Thoracic aorta (tissue), 2 donors: ENCODE measurements at regions not wholly inside any gene's neighbourhood (a gene's known extent, or its start where the extent isn't known, plus 50 kb on each side); places are given as distances from the start of the nearest gene placed in this dataset.

Experiments
- ATAC-seq: fragments of 150-250 bp; one replicate; pipeline ENCODE4 v1.8.0; 2017; ENCODE audit warnings: low read depth; ENCODE audit not compliant: insufficient number of reproducible peaks, low FRiP score
- DNase-seq: peaks from one replicate; pipeline ENCODE4 v3.0.0-alpha.2; 2020; ENCODE audit warnings: low spot score
- H3K27ac ChIP-seq, 2 donors: fragments of 200-600 bp; sonication (generic); 1 replicate in 1 of 2; 2 replicates in 1 of 2; pipeline ENCODE4 v1.5.1; 2016; ENCODE audit warnings: mild to moderate bottlenecking in 2 of 2, moderate library complexity in 2 of 2
- H3K27me3 ChIP-seq: fragments of 200-600 bp; sonication (generic); replicated peaks from 2 replicates; pipeline ENCODE4 v1.6.0; 2016; ENCODE audit warnings: mild to moderate bottlenecking; ENCODE audit not compliant: insufficient read depth
- H3K36me3 ChIP-seq: fragments of 200-600 bp; sonication (generic); one replicate; pipeline ENCODE4 v1.5.1; 2016
- H3K4me1 ChIP-seq, 2 donors: fragments of 200-600 bp; sonication (generic); 1 replicate in 1 of 2; 2 replicates in 1 of 2; pipeline versions ENCODE4 v1.5.1 to v1.6.0; 2016; ENCODE audit warnings: low read depth in 2 of 2, mild to moderate bottlenecking in 1 of 2; ENCODE audit not compliant: control insufficient read depth in 1 of 2
- H3K4me3 ChIP-seq: fragments of 200-600 bp; sonication (generic); 2 replicates; pipeline ENCODE4 v1.5.1; 2016; ENCODE audit warnings: mild to moderate bottlenecking
- H3K9me3 ChIP-seq: fragments of 200-600 bp; sonication (generic); 2 replicates; pipeline ENCODE4 v1.5.1; 2016
- TF ChIP-seq, protein P1 (sequence below): fragments of 200-600 bp; sonication (generic); IDR thresholded peaks from one replicate; pipeline ENCODE4 v1.5.1; 2019; ENCODE audit warnings: antibody characterized with exemption

DNA sequence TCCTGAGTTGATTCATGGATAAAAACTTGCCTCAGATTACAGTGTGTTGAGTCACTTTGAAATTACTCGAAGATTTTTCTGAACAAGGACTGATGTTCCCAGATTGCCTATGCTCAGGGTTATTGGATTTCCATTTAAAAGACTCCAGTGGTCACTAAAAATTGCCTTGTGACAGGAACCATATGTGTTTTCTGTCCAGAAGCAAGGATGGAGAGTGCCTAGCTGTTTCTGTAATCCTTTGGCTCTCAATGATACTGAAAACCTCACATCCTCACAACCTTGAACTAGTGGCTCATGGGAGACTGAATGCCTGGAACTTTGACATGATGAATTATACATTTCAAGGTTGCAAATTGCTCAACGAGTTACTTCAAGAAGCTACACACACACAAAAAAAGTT, 1271.8 kb downstream of the BRINP3 start:
- no peaks in the 10 kb centered on the region for H3K9me3 ChIP-seq
- H3K4me3 ChIP-seq, result no peak overlapping the region
- H3K36me3 ChIP-seq, result no peaks in the 10 kb centered on the region
- no peak overlapping the region for H3K27ac ChIP-seq
- TF ChIP-seq, protein P1, sequence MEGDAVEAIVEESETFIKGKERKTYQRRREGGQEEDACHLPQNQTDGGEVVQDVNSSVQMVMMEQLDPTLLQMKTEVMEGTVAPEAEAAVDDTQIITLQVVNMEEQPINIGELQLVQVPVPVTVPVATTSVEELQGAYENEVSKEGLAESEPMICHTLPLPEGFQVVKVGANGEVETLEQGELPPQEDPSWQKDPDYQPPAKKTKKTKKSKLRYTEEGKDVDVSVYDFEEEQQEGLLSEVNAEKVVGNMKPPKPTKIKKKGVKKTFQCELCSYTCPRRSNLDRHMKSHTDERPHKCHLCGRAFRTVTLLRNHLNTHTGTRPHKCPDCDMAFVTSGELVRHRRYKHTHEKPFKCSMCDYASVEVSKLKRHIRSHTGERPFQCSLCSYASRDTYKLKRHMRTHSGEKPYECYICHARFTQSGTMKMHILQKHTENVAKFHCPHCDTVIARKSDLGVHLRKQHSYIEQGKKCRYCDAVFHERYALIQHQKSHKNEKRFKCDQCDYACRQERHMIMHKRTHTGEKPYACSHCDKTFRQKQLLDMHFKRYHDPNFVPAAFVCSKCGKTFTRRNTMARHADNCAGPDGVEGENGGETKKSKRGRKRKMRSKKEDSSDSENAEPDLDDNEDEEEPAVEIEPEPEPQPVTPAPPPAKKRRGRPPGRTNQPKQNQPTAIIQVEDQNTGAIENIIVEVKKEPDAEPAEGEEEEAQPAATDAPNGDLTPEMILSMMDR, result no peak
- no peak for DNase-seq
- H3K27me3 ChIP-seq, result no peaks in the 10 kb centered on the region
- ATAC-seq, result no peak
- no peaks in the 10 kb centered on the region for H3K4me1 ChIP-seq

DNA sequence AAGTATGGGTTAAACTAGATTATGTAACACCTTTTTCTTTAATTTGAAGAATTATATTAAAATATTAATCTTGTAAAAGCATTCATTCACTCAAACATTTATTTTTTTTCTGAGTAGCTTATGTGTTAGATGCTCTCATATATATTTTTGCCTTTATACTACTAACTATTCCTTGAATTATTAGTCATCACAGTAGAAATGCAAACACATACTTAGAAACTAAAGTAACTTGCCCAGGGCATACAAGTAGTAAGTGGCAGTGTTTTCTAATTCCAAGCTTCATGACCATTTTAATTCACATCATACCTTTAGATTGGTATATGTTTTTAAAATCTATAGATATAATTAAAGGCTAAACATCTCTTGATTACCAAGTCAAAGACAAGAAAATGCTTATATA, 1271.0 kb downstream of the BRINP3 start:
- Histone ChIP-seq H3K9me3 (no peaks in the 10 kb centered on the region), H3K4me3 (no peak overlapping the region), H3K27ac (no peak overlapping the region), H3K27me3 (no peaks in the 10 kb centered on the region), H3K4me1 (no peaks in the 10 kb centered on the region), H3K36me3 (no peaks in the 10 kb centered on the region)
- DNase-seq (no peak), ATAC-seq (no peak)
- TF ChIP-seq, protein P1, result no peak

DNA sequence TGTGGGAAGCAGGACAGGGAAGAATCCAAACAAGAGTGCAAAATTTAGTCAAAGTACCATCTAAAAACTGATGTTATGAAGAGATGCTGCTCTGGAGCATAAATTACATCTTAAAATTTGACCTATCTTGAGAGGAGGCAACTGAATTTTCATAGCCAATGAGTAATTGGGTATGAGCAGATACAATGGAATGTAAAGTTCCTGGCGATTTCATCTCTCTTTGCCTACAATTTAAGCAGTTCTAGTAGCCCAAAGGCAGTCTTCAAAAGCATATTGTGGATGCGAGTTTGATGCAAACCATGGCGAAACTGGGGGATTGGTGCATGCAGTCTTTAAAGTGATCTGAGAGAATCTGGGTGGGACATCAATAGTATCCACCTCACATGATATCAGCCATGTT, 1265.9 kb downstream of the BRINP3 start:
- H3K4me3 ChIP-seq, result no peak overlapping the region
- ATAC-seq (no peak), DNase-seq (no peak)
- no peaks in the 10 kb centered on the region for H3K27me3 ChIP-seq
- H3K27ac ChIP-seq, result no peak overlapping the region
- H3K4me1 ChIP-seq, result no peaks in the 10 kb centered on the region
- H3K36me3 ChIP-seq, result no peaks in the 10 kb centered on the region
- TF ChIP-seq, protein P1, result no peak
- H3K9me3 ChIP-seq, result no peaks in the 10 kb centered on the region

DNA sequence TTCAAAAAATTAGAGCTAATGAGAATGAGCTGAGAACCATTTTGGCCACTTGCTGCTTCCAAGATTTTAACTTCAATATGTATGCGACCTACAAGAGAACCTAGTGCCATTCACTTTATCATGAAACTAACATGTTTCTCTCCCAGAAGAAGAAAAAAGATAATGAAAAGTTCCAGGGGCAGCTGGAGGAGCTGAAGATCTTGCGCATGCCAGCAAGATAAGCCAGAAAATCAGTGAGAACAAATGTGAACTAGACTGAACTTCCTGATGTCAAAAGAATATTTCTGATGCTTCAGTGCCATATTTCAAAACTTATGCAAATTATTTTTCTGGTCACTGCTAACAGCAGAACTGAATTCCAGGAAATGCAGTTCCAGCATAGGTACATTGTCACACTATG, 1265.1 kb downstream of the BRINP3 start:
- no peaks in the 10 kb centered on the region for H3K27me3 ChIP-seq
- no peaks in the 10 kb centered on the region for H3K36me3 ChIP-seq
- no peaks in the 10 kb centered on the region for H3K9me3 ChIP-seq
- TF ChIP-seq, protein P1, result no peak
- H3K27ac ChIP-seq, result no peak overlapping the region
- DNase-seq (no peak), ATAC-seq (no peak)
- no peaks in the 10 kb centered on the region for H3K4me1 ChIP-seq
- H3K4me3 ChIP-seq, result no peak overlapping the region

DNA sequence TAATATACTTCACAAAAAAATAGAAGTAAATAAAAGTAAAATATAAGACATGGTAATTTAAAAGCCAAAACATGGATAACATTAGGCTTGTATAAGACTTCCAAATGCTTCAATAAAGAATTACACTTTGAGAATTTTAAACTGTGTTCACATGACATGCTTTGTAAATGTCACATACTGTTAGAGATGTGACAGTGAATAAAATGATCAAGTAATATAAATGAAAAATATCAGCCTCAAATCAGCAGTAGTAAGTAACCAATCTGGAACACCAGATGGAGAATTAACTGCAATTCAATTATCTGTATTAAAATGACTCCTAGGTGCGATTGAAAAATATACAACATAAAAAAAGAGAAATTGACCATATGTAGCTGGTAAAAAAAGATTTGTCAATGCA, 1260.8 kb downstream of the BRINP3 start:
- Histone ChIP-seq H3K36me3 (no peaks in the 10 kb centered on the region), H3K27me3 (no peaks in the 10 kb centered on the region), H3K4me3 (no peak overlapping the region), H3K27ac (no peak overlapping the region), H3K4me1 (no peaks in the 10 kb centered on the region), H3K9me3 (no peaks in the 10 kb centered on the region)
- DNase-seq (no peak), ATAC-seq (no peak)
- TF ChIP-seq, protein P1, result no peak
